HG02981 (cell line): ENCODE measurements at regions not wholly inside any gene's neighbourhood (a gene's known extent, or its start where the extent isn't known, plus 50 kb on each side); places are given as distances from the start of the nearest gene placed in this dataset.

ENCODE experiments used
- ATAC-seq: cut with Tn5 transposase; IDR thresholded peaks from one replicate; pipeline ENCODE4 v1.9.1; 2021; ENCODE audit warnings: mild to moderate bottlenecking, moderate library complexity; ENCODE audit not compliant: unreplicated experiment

- ATAC-seq, result no peak
These were observed 243.8 kb downstream of the CSNK1G3 start for GRCh38 chr5:123755653-123756317.

DNA sequence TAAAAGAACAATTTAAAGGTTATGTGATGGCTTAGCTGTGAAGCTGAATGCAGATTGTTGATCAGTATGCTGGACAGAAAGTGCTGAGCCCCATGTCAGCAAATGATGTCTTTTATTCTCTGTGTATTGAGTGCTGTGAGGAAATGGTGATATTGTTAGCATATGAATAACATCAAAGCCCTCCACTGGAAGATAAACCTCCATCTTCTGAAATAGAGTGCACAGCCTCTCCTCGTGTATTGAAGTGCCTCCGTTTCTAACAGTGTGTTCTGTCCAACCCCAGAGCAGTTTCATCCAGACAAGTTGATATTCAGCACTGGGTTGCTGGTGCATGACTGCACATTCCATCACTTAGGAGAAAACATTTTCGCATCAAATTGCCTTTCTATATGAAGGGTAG lies 242.9 kb downstream of the CSNK1G3 start:
- ATAC-seq, result no peak

GRCh38 chr5:123753937-123754891 lies 242.2 kb downstream of the CSNK1G3 start:
- no peak for ATAC-seq

GRCh38 chr5:123753180-123753936 lies 241.4 kb downstream of the CSNK1G3 start:
- ATAC-seq, result no peak

DNA sequence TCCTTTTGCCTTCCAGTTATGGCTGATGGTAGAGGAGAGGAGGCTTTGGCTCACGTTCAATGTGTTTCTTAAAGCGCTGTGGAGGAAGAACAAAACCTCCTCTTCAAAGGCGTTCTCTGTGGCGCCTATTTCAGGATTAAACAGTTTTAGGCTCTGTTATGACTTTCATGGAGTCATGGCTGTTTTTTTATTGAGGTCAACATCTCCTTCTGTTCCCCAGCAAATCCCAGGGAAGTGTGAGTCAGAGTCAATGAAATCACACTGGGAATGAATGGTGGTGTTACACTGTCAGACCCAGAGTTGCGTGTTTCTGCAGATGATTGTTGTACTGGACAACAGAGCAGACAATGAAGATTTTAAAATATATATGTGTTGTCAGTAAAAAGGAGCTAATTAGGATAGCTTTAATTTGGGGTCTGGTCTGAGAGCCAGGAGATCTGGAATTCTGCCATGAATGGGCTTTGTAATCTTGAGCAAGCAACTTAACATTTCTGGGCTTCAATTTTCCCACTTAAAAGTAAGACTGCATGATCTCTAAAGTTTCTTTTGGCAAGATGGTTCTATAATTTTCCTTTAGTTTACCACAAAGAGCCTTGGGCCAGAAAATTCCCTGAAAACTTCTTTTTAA lies 240.7 kb downstream of the CSNK1G3 start:
- ATAC-seq, result no peak

GRCh38 chr5:123751670-123752069 lies 239.7 kb downstream of the CSNK1G3 start:
- ATAC-seq, result no peak

DNA sequence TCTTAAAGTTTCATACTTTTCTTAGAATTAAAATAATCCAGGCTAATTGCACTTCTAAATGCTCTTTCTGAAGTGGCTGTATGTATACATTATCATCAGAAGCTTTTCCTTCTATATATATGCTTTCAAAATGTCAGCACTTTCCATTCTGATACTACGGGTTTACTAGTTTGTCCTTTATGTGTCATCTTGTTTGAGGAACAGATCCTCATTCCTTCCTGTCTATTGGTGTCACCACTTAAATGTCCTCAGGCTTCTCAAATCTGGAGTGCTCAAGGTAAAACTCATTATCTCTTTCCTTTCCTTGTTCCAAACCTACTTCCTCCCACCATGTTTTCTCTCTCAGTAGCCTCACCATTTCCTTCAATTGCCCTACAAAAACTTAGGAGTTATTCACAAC lies 236.3 kb downstream of the CSNK1G3 start:
- ATAC-seq, result no peak

DNA sequence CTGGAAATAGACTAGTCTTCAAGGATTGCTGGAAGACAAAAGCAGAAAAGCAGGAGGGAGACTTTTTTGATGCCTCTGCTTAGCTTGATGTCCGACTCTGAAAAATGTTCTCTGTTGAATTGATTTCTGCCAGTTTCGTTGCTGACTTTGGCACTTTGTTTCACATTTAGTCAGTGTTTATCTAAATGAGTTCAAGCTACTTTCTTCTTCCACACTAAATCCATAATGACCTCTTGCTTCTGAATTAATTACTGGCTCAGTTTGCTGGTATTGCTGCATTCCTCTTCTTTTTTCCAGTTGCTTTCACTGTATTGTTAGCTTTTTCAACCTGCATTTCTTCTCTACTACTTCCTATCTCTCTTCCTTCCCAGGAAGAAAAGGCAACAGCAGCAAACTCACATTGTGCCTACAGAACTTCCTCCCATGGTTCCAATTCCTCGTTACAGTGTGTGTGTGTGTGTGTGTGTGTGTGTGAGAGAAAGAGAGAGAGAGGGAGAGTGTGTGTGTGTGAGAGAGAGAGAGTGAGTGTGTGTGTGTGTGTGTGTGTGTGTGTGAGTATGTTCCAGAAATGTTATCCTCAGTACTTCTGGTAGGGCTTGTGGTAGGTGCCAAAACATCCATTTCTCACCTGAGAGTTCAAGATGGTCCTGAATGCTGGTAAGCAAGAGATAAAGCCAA lies 234.8 kb downstream of the CSNK1G3 start:
- ATAC-seq, result no peak

DNA sequence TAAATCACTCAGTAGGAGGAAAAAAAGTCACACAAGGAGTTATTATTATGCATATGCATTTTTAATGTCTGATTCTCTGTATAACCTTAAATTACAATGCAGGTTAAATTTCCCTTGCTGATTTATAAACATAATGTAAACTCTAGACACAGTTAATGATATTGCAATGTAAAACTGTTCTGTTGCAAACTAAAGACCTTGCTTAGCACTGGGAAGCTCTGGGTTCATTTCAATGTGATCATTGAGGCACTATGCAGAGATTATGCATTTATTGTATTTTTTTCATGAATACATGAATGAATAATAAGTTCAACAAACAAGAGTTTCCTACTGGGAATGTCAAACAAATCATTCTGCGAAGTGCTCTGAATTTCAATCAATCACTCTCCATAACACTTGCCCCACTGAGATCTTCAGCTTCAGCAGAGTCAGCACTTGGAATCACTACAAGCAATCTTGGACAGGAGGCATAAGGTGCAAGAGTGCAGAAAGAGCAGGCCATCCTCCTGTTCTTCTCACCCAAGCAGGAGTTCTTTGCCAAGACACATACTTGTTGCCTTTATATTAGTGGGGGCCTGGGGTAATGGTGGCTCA lies 232.1 kb downstream of the CSNK1G3 start:
- ATAC-seq, result no peak

- ATAC-seq, result no peak
These were observed 223.4 kb downstream of the CSNK1G3 start for GRCh38 chr5:123735384-123735783.

- ATAC-seq, result no peak
These were observed 220.3 kb downstream of the CSNK1G3 start for GRCh38 chr5:123732257-123732656.

DNA sequence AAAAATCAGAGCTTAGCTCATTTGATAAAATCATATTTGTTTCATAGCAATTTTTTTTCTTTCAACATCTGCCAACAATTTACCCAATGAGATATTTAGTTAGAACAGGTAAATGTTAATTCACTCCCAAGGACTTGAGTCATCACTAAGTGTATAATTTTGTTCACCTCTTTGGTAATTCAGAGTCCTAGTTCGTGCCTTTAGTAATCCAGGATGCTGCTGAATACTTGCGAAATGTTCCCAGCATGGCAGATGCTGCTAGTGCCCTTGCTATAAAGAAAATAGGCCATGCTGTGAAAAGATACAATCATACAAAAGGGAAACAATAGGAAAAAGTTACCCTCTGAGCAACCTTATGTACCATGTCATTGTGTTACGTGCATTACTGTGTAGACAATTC lies 210.5 kb downstream of the CSNK1G3 start:
- ATAC-seq, result no peak

- no peak for ATAC-seq
These were observed 209.8 kb downstream of the CSNK1G3 start for GRCh38 chr5:123721675-123722276.

GRCh38 chr5:123720955-123721354 lies 209.0 kb downstream of the CSNK1G3 start:
- no peak for ATAC-seq

DNA sequence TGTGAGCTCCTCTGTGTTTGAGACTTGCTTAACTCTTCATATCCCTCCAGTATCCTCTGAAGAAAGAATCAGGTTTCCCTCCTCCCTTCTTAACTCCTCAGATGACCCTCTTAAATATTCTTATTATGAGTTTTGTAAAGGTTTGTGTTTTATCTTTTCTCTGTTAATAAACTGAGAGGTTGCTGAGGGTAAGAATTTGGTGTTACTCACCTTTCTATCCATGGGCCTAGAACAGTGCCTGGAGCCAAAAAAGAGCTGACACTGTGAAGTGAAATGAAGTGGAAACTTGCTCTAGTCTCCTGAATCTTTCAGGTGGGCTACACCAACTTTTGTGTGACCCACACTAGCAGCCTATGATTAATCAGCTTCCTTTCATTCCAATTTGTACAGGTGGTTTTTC lies 208.4 kb downstream of the CSNK1G3 start:
- ATAC-seq, result no peak

- no peak for ATAC-seq
These were observed 207.0 kb downstream of the CSNK1G3 start for GRCh38 chr5:123719004-123719403.

DNA sequence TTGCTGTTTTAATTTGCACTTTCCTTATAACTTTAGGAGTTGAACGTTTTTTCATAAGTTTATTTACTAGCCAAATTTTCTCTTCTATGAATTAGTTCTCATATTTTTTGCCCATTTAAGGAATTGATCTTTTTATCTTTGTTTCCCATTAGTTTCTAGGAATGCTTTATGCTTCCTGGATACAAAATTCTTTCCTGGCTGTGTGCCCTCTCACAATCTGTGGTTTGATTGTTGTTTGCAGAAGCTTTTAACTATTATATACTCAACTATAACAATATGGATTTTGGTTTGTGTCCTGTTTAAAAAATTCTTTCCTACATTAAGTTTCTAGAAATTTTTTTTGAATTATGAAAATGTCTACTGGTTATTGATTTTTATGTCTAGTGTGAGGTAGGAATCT lies 206.3 kb downstream of the CSNK1G3 start:
- no peak for ATAC-seq

DNA sequence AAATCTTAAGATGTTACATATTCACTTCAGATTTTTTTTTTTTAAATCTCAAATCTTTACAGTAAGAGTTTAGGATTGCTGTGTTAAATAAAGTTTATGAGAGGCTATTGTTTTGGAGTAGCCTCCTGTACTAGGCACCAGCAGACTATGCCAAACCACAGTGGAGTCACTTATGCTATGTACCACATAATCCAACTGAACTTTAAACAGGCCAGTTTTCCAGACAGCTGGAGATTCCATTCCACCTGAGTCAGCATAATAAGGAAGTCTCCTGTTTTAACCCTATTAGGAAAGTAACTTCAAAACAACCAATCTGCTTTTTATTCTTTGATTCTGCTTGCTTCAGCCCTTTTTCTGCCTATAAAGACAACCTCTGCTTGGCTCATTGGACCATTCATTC lies 205.2 kb downstream of the CSNK1G3 start:
- ATAC-seq, result no peak

- ATAC-seq, result no peak
These were observed 198.1 kb downstream of the CSNK1G3 start for GRCh38 chr5:123710031-123710430.

DNA sequence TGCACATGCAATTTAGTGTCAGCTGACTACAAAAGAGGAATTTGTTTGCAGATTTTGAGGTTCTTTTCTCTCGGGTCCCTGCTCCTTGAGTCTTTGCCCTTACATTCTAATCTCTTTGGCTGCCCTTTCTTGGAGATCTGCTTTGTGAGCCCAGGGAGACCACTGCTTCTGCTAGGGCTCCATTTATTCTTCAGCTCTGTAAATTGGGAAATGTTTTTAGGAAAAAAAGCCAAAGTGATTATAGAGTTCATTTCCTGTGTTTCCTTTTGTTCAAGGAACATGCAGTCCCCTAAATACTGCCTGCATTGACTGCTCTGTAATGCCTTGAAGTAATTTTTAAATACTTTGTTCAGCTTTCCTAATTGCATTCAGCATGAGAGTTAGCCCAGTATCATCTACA lies 197.4 kb downstream of the CSNK1G3 start:
- no peak for ATAC-seq
